CMK (cell line): ENCODE measurements at regions not wholly inside any gene's neighbourhood (a gene's known extent, or its start where the extent isn't known, plus 50 kb on each side); places are given as distances from the start of the nearest gene placed in this dataset.

Experiments used
- DNase-seq: peaks from one replicate; pipeline ENCODE4 v3.0.0-alpha.2; 2010; ENCODE audit warnings: low read depth

- DNase-seq = no peak
Observed at GRCh38 chr2:37866171-37866934, 58.7 kb upstream of the RMDN2 start.

GRCh38 chr2:37867166-37867565 is 57.9 kb upstream of the RMDN2 start:
- DNase-seq = no peak

- DNase-seq = no peak
Observed at GRCh38 chr2:37868866-37869265, 56.2 kb upstream of the RMDN2 start.

- DNase-seq = no peak
Observed at GRCh38 chr2:37869304-37869703, 55.8 kb upstream of the RMDN2 start.

GRCh38 chr2:37869771-37870170 is 55.3 kb upstream of the RMDN2 start:
- no peak for DNase-seq

GRCh38 chr2:37870829-37871228 is 54.3 kb upstream of the RMDN2 start:
- no peak for DNase-seq

GRCh38 chr2:37871456-37872191 is 53.5 kb upstream of the RMDN2 start:
- no peak for DNase-seq

GRCh38 chr2:37872192-37872750 is 52.8 kb upstream of the RMDN2 start:
- no peak for DNase-seq

- no peak for DNase-seq
Observed at GRCh38 chr2:37873229-37873628, 51.9 kb upstream of the RMDN2 start.

GRCh38 chr2:37873749-37874330 is 51.2 kb upstream of the RMDN2 start:
- DNase-seq = no peak

GRCh38 chr2:37874470-37874869 is 50.6 kb upstream of the RMDN2 start:
- DNase-seq = no peak
